ENCODE measurements at regions not wholly inside any gene's neighbourhood (a gene's known extent, or its start where the extent isn't known, plus 50 kb on each side); places are given as distances from the start of the nearest gene placed in this dataset.

DNA sequence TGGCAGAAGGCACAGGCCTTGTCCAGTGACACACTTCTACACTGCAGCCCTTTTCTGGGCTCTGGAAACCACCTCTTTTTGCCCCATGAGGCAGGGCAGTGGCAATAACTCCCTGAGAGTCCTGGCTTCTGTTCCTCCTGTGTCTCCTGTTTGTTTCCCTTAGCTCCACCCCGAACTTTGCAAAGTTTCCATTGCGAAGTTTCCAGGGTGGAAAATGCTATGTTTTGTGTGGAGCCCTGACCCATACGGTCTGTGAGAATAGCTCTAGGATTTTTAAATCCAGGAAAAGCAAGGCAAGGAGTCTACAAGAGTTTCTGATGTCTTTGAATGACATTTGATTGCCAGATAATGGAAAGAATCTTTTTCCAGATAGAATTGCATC, 92.2 kb upstream of the AKR1E2 start:
- TF ChIP-seq, protein P1, sequence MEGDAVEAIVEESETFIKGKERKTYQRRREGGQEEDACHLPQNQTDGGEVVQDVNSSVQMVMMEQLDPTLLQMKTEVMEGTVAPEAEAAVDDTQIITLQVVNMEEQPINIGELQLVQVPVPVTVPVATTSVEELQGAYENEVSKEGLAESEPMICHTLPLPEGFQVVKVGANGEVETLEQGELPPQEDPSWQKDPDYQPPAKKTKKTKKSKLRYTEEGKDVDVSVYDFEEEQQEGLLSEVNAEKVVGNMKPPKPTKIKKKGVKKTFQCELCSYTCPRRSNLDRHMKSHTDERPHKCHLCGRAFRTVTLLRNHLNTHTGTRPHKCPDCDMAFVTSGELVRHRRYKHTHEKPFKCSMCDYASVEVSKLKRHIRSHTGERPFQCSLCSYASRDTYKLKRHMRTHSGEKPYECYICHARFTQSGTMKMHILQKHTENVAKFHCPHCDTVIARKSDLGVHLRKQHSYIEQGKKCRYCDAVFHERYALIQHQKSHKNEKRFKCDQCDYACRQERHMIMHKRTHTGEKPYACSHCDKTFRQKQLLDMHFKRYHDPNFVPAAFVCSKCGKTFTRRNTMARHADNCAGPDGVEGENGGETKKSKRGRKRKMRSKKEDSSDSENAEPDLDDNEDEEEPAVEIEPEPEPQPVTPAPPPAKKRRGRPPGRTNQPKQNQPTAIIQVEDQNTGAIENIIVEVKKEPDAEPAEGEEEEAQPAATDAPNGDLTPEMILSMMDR (IDR thresholded peaks at IDR 0.05; ENCODE audit: low read depth, low read length): no peak
- TF ChIP-seq POLR2A (IDR thresholded peaks at IDR 0.05; ENCODE audit: extremely low read depth, insufficient read length): no peak

Measured in NB4 (cell line).